GM12878 (cell line): ENCODE measurements at regions not wholly inside any gene's neighbourhood (a gene's known extent, or its start where the extent isn't known, plus 50 kb on each side); places are given as distances from the start of the nearest gene placed in this dataset.

ENCODE experiments used
- ATAC-seq: fragments of 200-7000 bp; cut with Tn5 transposase; 3 replicates; pipeline ENCODE4 v1.9.1; 2020; ENCODE audit warnings: mild to moderate bottlenecking, moderate library complexity
- BruUV-seq: library from RNA; stranded (reverse); fragments of 400-500 nt; replicated peaks from 2 replicates; lab custom pipeline; 2021; lab: Mats Ljungman, UMichigan
- CTCF ChIA-PET: fragments of 300-600 bp; sonication (Branson Sonifier 250); formaldehyde crosslinking; extraction: SDS; loops from one replicate; lab custom pipeline; 2021; ENCODE audit warnings: inconsistent platforms; lab: Yijun Ruan, JAX
- POLR2A ChIA-PET: fragments of 350-600 bp; formaldehyde crosslinking; extraction: SDS; loops from one replicate; lab custom pipeline; 2021; ENCODE audit warnings: inconsistent platforms; lab: Charles Lee
- RAD21 ChIA-PET: fragments of 300-600 bp; sonication (Branson Sonifier 250); formaldehyde crosslinking; loops from one replicate; lab custom pipeline; 2023; ENCODE audit warnings: antibody characterized with exemption; ENCODE audit not compliant: unreplicated experiment; lab: Charles Lee
- SMC1A ChIA-PET: fragments of 300-600 bp; sonication (Branson Sonifier 250); formaldehyde crosslinking; loops from one replicate; lab custom pipeline; 2023; ENCODE audit not compliant: unreplicated experiment, uncharacterized antibody; lab: Charles Lee
- DNase-seq: peaks from one replicate; pipeline ENCODE4 v3.0.0-alpha.2; 2011; ENCODE audit warnings: low read depth, low spot score
- FAIRE-seq: peaks from 3 replicates; lab custom pipeline; 2011; peaks lifted over from hg19 to GRCh38; lab: Jason Lieb, UNC
- H2AFZ ChIP-seq: 2 replicates; pipeline ENCODE4 v1.6.0; 2011; ENCODE audit warnings: low read depth, low read length, control low read depth; ENCODE audit not compliant: control insufficient read depth
- H3K27ac ChIP-seq: 2 replicates; pipeline ENCODE4 v1.5.1; 2011; ENCODE audit warnings: control low read depth; ENCODE audit not compliant: control insufficient read depth, insufficient read depth
- H3K27me3 ChIP-seq, 2 experiments: replicated peaks in 1 of 2; 2 replicates each; pipeline versions ENCODE4 v1.6.0 to v1.6.1; 2011; ENCODE audit warnings: low read length in 1 of 2; ENCODE audit not compliant: control insufficient read depth in 2 of 2, insufficient read depth in 2 of 2
- H3K36me3 ChIP-seq, 2 experiments: 2 replicates each; pipeline ENCODE4 v1.5.1; 2011; ENCODE audit warnings: low read length in 1 of 2; ENCODE audit not compliant: control insufficient read depth in 2 of 2, insufficient read depth in 2 of 2
- H3K4me1 ChIP-seq: 2 replicates; pipeline ENCODE4 v1.6.1; 2011; ENCODE audit warnings: mild to moderate bottlenecking, low read length, moderate library complexity, mixed read lengths; ENCODE audit not compliant: control insufficient read depth, insufficient read depth
- H3K4me2 ChIP-seq: 2 replicates; pipeline ENCODE4 v1.6.0; 2011; ENCODE audit warnings: control low read depth; ENCODE audit not compliant: control insufficient read depth, insufficient read depth
- H3K4me3 ChIP-seq: fragments of 200-600 bp; sonication (generic); 2 replicates; pipeline ENCODE4 v1.5.1; 2016
- H3K79me2 ChIP-seq: 2 replicates; pipeline ENCODE4 v1.6.0; 2011; ENCODE audit warnings: low read length; ENCODE audit not compliant: control insufficient read depth, insufficient read depth
- H3K9ac ChIP-seq: 2 replicates; pipeline ENCODE4 v1.8.0; 2011; ENCODE audit warnings: low read length, control low read depth, mixed read lengths; ENCODE audit not compliant: control insufficient read depth, insufficient read depth
- H3K9me3 ChIP-seq: replicated peaks from 3 replicates; pipeline ENCODE4 v1.5.1; 2011; ENCODE audit warnings: mild to moderate bottlenecking, low read length; ENCODE audit not compliant: control insufficient read depth, insufficient read depth
- H4K20me1 ChIP-seq: 2 replicates; pipeline ENCODE4 v1.6.0; 2011; ENCODE audit not compliant: control insufficient read depth, insufficient read depth
- CEBPB ChIP-seq, 2 experiments: fragments of 150-350 bp in 1 of 2; IDR thresholded peaks; 2 replicates each; pipeline ENCODE4 v1.6.1; 2012 to 2014; ENCODE audit warnings: low read depth in 2 of 2, low read length in 2 of 2, borderline replicate concordance in 1 of 2, inconsistent platforms in 1 of 2
- MTA3 ChIP-seq: IDR thresholded peaks from 2 replicates; pipeline ENCODE4 v1.6.1; 2012; ENCODE audit warnings: low read length, inconsistent platforms, borderline replicate concordance
- NRF1 ChIP-seq: conservative IDR thresholded peaks from 2 replicates; pipeline ENCODE4 v1.6.1; 2011; ENCODE audit warnings: mild to moderate bottlenecking, low read depth, low read length, improper control_type of control experiment
- PAX8 ChIP-seq: fragments of 450-650 bp; IDR thresholded peaks from 2 replicates; pipeline ENCODE4 v1.6.1; 2017; ENCODE audit warnings: mild to moderate bottlenecking, moderate library complexity
- PKNOX1 ChIP-seq: fragments of 450-650 bp; IDR thresholded peaks from 2 replicates; pipeline ENCODE4 v1.6.1; 2016; ENCODE audit warnings: mild to moderate bottlenecking
- SIN3A ChIP-seq: IDR thresholded peaks from 2 replicates; pipeline ENCODE4 v1.6.1; 2012; ENCODE audit warnings: low read depth, low read length, improper control_type of control experiment
- TBL1XR1 ChIP-seq: IDR thresholded peaks from 2 replicates; pipeline ENCODE4 v1.6.1; 2012; ENCODE audit warnings: low read depth, low read length, improper control_type of control experiment
- TCF12 ChIP-seq: IDR thresholded peaks from 2 replicates; pipeline ENCODE4 v1.6.1; 2011; ENCODE audit warnings: low read depth, mild to moderate bottlenecking, low read length
- TCF7 ChIP-seq: IDR thresholded peaks from 2 replicates; pipeline ENCODE4 v1.6.1; 2014; ENCODE audit warnings: antibody characterized with exemption, borderline replicate concordance
- ZBTB4 ChIP-seq: fragments of 450-650 bp; formaldehyde crosslinking; IDR thresholded peaks from 2 replicates; pipeline ENCODE4 v1.4.0; 2022; ENCODE audit warnings: mild to moderate bottlenecking, moderate library complexity
- ZNF687 ChIP-seq: fragments of 450-650 bp; IDR thresholded peaks from 2 replicates; pipeline ENCODE4 v1.6.1; 2017; ENCODE audit warnings: mild to moderate bottlenecking, moderate library complexity
- WGBS: methylation state at CpG from one replicate; pipeline ENCODE4 v1.1.6; 2016; ENCODE audit warnings: low lambda C conversion rate; ENCODE audit not compliant: insufficient replicate concordance, insufficient coverage; ENCODE audit errors: missing lambda C conversion rate; 5-methylcytosine and 5-hydroxymethylcytosine counted together
- in situ Hi-C: fragments of 300-500 bp; cut with MboI; formaldehyde crosslinking; loops from 9 replicates; pipeline ENCODE4 v1.14.3; 2018; ENCODE audit warnings: mixed read lengths
- intact Hi-C: fragments of 100-400 bp; cut with micrococcal nuclease; formaldehyde crosslinking; loops from one replicate; pipeline ENCODE4 v1.14.2; 2022; ENCODE audit not compliant: unreplicated experiment

GRCh38 chr4:174056959-174057358 is 226.5 kb downstream of the FBXO8 start:
- ChIA-PET SMC1A (no interaction called here), POLR2A (no interaction called here), RAD21 (no interaction called here), CTCF (no interaction called here)
- FAIRE-seq (no peak), ATAC-seq (no peak), DNase-seq (no peak)
- H3K27me3 ChIP-seq = no peaks in the 10 kb centered on the region
- no peaks in the 10 kb centered on the region for H3K9me3 ChIP-seq
- no peaks in the 10 kb centered on the region for H3K36me3 ChIP-seq
- H3K4me2 ChIP-seq = no peak overlapping the region
- no peaks in the 10 kb centered on the region for H3K4me1 ChIP-seq
- no peaks in the 10 kb centered on the region for H3K79me2 ChIP-seq
- BruUV-seq = no TSS peak
- WGBS = 1% methylated on average over 3 of the region's 3 CpGs
- H3K27ac ChIP-seq = no peak overlapping the region
- TF ChIP-seq NRF1 (no peak), TCF12 (no peak), TCF7 (no peak)
- H3K9ac ChIP-seq = no peak overlapping the region
- no peak overlapping the region for H2AFZ ChIP-seq
- no peak overlapping the region for H3K4me3 ChIP-seq
- H4K20me1 ChIP-seq = no peaks in the 10 kb centered on the region
- in situ Hi-C loops = no loop called here
- intact Hi-C loops = no loop called here

GRCh38 chr4:174055344-174055743 is 228.1 kb downstream of the FBXO8 start:
- ChIA-PET POLR2A (no interaction called here), RAD21 (no interaction called here), SMC1A (no interaction called here), CTCF (no interaction called here)
- in situ Hi-C loops (no loop called here), intact Hi-C loops (no loop called here)
- H4K20me1 ChIP-seq = no peaks in the 10 kb centered on the region
- no peak overlapping the region for H3K4me3 ChIP-seq
- no peak overlapping the region for H3K4me2 ChIP-seq
- no peaks in the 10 kb centered on the region for H3K79me2 ChIP-seq
- WGBS = 43% methylated on average over 4 of the region's 4 CpGs
- no peaks in the 10 kb centered on the region for H3K27me3 ChIP-seq
- FAIRE-seq (no peak), ATAC-seq (no peak), DNase-seq (no peak)
- H3K27ac ChIP-seq = no peak overlapping the region
- no peaks in the 10 kb centered on the region for H3K4me1 ChIP-seq
- H3K9ac ChIP-seq = no peak overlapping the region
- H2AFZ ChIP-seq = no peak overlapping the region
- H3K9me3 ChIP-seq = no peaks in the 10 kb centered on the region
- no peaks in the 10 kb centered on the region for H3K36me3 ChIP-seq
- BruUV-seq = no TSS peak
- no peak for TF ChIP-seq CEBPB (IDR thresholded peaks at IDR 0.05; ENCODE audit: borderline replicate concordance in 1 of 2, low read depth in 2 of 2, low read length in 2 of 2)
- no peak for TF ChIP-seq TBL1XR1
- no peak for TF ChIP-seq PAX8
- no peak for TF ChIP-seq SIN3A
- TF ChIP-seq PKNOX1 = no peak
- no peak for TF ChIP-seq ZNF687
- TF ChIP-seq MTA3 = no peak
- no peak for TF ChIP-seq ZBTB4 (CRISPR knock-in tag)
